ENCODE measurements at regions not wholly inside any gene's neighbourhood (a gene's known extent, or its start where the extent isn't known, plus 50 kb on each side); places are given as distances from the start of the nearest gene placed in this dataset.

DNA sequence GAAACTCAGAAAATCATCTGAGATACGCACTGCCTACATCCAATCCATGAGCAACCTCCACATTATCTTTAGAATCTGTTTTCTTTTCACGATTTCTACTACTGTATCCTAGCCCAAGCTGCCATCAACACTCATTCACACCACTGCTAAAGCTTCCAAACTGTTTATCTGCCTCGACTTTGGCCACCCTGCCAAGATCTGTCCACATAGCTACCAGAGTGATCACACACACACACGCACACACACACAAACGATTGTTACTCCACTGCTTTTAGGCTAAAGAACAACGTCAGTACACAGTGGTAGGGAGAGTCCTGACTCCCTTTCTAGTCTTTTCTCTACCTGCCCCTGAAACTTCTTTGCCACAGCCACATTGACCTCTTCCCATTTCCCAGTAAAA, 142.0 kb downstream of the CCDC71L start:
- 0 out of 2 replicates have a peak, but pooled peaks cover 4% of the 10 kb centered on the region for H3K4me1 Mint-ChIP-seq (ENCODE audit: low read depth)

DNA sequence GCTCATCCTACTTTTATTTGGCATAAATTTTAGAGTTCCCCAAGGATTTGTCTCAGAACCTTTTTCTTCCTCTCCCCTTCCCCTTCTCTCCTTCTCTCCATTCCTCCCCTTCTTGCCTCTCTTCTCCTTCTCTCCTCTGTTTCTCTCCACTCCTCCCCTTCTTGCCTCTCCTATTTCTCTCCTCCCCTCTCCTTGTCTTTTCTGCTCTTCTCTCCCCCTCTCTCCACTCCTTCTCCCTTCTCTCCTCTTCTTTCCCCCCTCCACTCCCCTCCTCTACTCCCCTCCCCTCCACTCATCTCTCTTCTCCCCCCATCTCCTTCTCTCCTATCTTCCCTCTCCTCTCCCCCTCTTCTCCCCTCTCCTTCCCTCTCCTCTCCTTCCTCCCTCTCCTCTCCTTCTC, 142.7 kb downstream of the CCDC71L start:
- Mint-ChIP-seq H3K4me3 (no peak overlapping the region), H3K9me3 (no peaks in the 10 kb centered on the region), H3K4me1 (ENCODE audit: low read depth) (no peaks in the 10 kb centered on the region), H3K27ac (no peak overlapping the region), H3K27me3 (ENCODE audit: insufficient read depth) (peaks cover 10% of the 10 kb centered on the region; the same call in 1 of the 2 replicates), H3K36me3 (ENCODE audit: low read depth) (no peaks in the 10 kb centered on the region)
- DNase-seq: no peak
- TF ChIP-seq CTCF (IDR thresholded peaks at IDR 0.05): no peak

More for the DNA sequence above, 142.0 kb downstream of the CCDC71L start:
- H3K27me3 Mint-ChIP-seq (ENCODE audit: insufficient read depth): peaks cover 13% of the 10 kb centered on the region; the same call in 1 of the 2 replicates
- H3K9me3 Mint-ChIP-seq: no peaks in the 10 kb centered on the region
- no peak overlapping the region for H3K27ac Mint-ChIP-seq
- H3K36me3 Mint-ChIP-seq (ENCODE audit: low read depth): no peaks in the 10 kb centered on the region
- H3K4me3 Mint-ChIP-seq: no peak overlapping the region
- no peak for DNase-seq
- TF ChIP-seq CTCF (IDR thresholded peaks at IDR 0.05): no peak

GRCh38 chr7:106517508-106517907, 143.4 kb downstream of the CCDC71L start:
- no peak for TF ChIP-seq CTCF (IDR thresholded peaks at IDR 0.05)
- H3K4me1 Mint-ChIP-seq (ENCODE audit: low read depth): no peaks in the 10 kb centered on the region
- peaks cover 10% of the 10 kb centered on the region; the same call in 1 of the 2 replicates for H3K27me3 Mint-ChIP-seq (ENCODE audit: insufficient read depth)
- no peak overlapping the region for H3K27ac Mint-ChIP-seq
- no peaks in the 10 kb centered on the region for H3K9me3 Mint-ChIP-seq
- DNase-seq: no peak
- H3K4me3 Mint-ChIP-seq: no peak overlapping the region
- H3K36me3 Mint-ChIP-seq (ENCODE audit: low read depth): no peaks in the 10 kb centered on the region

- Mint-ChIP-seq H3K36me3 (ENCODE audit: low read depth) (no peaks in the 10 kb centered on the region), H3K27me3 (ENCODE audit: insufficient read depth) (peaks cover 10% of the 10 kb centered on the region; the same call in 1 of the 2 replicates), H3K4me3 (no peak overlapping the region), H3K4me1 (ENCODE audit: low read depth) (no peaks in the 10 kb centered on the region), H3K27ac (no peak overlapping the region), H3K9me3 (no peaks in the 10 kb centered on the region)
- TF ChIP-seq CTCF (IDR thresholded peaks at IDR 0.05): no peak
- no peak for DNase-seq
Measured at GRCh38 chr7:106515321-106515720, 145.6 kb downstream of the CCDC71L start.

- no peak overlapping the region for H3K4me3 Mint-ChIP-seq
- no peaks in the 10 kb centered on the region for H3K9me3 Mint-ChIP-seq
- H3K27ac Mint-ChIP-seq: no peak overlapping the region
- H3K4me1 Mint-ChIP-seq (ENCODE audit: low read depth): no peaks in the 10 kb centered on the region
- H3K27me3 Mint-ChIP-seq (ENCODE audit: insufficient read depth): peaks cover 13% of the 10 kb centered on the region
- no peak for TF ChIP-seq CTCF (IDR thresholded peaks at IDR 0.05)
- no peak for DNase-seq
- peaks cover 2% of the 10 kb centered on the region; the same call in 1 of the 2 replicates for H3K36me3 Mint-ChIP-seq (ENCODE audit: low read depth)
Measured at GRCh38 chr7:106514881-106515280, 146.1 kb downstream of the CCDC71L start.

DNA sequence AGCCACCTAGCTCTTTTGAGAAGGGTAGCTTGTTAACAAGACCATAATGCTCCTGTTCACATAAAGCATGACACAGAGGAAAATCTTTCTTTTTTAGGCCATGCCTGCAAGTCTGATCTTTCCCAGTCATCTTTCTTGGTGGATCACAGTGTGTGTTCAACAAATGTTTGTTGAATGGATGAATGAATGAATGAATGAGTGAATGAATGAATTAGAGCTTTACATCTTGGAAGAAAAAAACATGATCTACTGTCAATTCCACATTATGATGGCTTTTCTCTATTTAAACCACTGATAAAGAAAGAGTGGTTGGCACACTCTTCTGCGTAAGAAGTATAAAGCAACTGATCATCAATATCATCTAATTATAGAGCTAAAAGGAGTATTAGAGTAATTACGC, 148.7 kb downstream of the CCDC71L start:
- no peak overlapping the region for H3K27ac Mint-ChIP-seq
- H3K4me3 Mint-ChIP-seq: no peak overlapping the region
- DNase-seq: no peak
- no peak for TF ChIP-seq CTCF (IDR thresholded peaks at IDR 0.05)
- H3K36me3 Mint-ChIP-seq (ENCODE audit: low read depth): peaks cover 6% of the 10 kb centered on the region; the same call in 1 of the 2 replicates
- H3K9me3 Mint-ChIP-seq: no peaks in the 10 kb centered on the region
- H3K4me1 Mint-ChIP-seq (ENCODE audit: low read depth): peaks cover 3% of the 10 kb centered on the region
- H3K27me3 Mint-ChIP-seq (ENCODE audit: insufficient read depth): peaks cover 9% of the 10 kb centered on the region

Measured in HFFc6 (cell line).